Endothelial cell of umbilical vein (primary cell): ENCODE measurements at regions not wholly inside any gene's neighbourhood (a gene's known extent, or its start where the extent isn't known, plus 50 kb on each side); places are given as distances from the start of the nearest gene placed in this dataset.

ENCODE experiments used
- BruUV-seq: library from RNA; stranded (reverse); fragments of 400-500 nt; replicated peaks from 2 replicates; lab custom pipeline; 2021; lab: Mats Ljungman, UMichigan
- CTCF ChIA-PET: fragments of 300-600, 350-600 bp; sonication (Branson Sonifier 250); formaldehyde crosslinking; loops from one replicate; lab custom pipeline; 2021; ENCODE audit warnings: antibody characterized with exemption, inconsistent platforms; lab: Charles Lee
- POLR2A ChIA-PET: fragments of 300-600, 350-600 bp; sonication (Branson Sonifier 250); formaldehyde crosslinking; loops from one replicate; lab custom pipeline; 2021; ENCODE audit warnings: antibody characterized with exemption, inconsistent platforms; lab: Charles Lee
- DNase-seq: peaks from one replicate; pipeline ENCODE4 v3.0.0-alpha.2; 2011; ENCODE audit warnings: low read depth, low spot score
- FAIRE-seq: peaks from 2 replicates; lab custom pipeline; 2011; peaks lifted over from hg19 to GRCh38; lab: Jason Lieb, UNC
- H2AFZ ChIP-seq: 2 replicates; pipeline ENCODE4 v1.6.0; 2012; ENCODE audit warnings: low read depth, low read length, control low read depth, inconsistent platforms
- H3K27ac ChIP-seq: 2 replicates; pipeline ENCODE4 v1.5.1; 2011; ENCODE audit warnings: low read depth, mild to moderate bottlenecking, control low read depth, low read length, moderate library complexity; ENCODE audit not compliant: insufficient read depth
- H3K27me3 ChIP-seq, 2 experiments: 2 replicates each; pipeline versions ENCODE4 v1.6.0 to v1.6.1; 2011; ENCODE audit warnings: low read length in 2 of 2, mixed read lengths in 1 of 2; ENCODE audit not compliant: control insufficient read depth in 2 of 2, insufficient read depth in 2 of 2
- H3K36me3 ChIP-seq, 2 experiments: 2 replicates in 1 of 2; 3 replicates in 1 of 2; pipeline ENCODE4 v1.5.1; 2011; ENCODE audit warnings: low read length in 2 of 2, mild to moderate bottlenecking in 1 of 2, moderate library complexity in 1 of 2; ENCODE audit not compliant: control insufficient read depth in 2 of 2, insufficient read depth in 2 of 2; ENCODE audit errors: extremely low read depth in 1 of 2
- H3K4me1 ChIP-seq: 3 replicates; pipeline ENCODE4 v1.5.1; 2011; ENCODE audit warnings: mild to moderate bottlenecking, low read length; ENCODE audit not compliant: control insufficient read depth, insufficient read depth; ENCODE audit errors: extremely low read depth
- H3K4me2 ChIP-seq: 2 replicates; pipeline ENCODE4 v1.6.1; 2011; ENCODE audit warnings: low read length, control low read depth, mixed read lengths; ENCODE audit not compliant: insufficient read depth
- H3K4me3 ChIP-seq, 3 experiments: fragments of 200-600 bp in 1 of 3; sonication (generic), shearing (Covaris generic) in 1 of 3; replicated peaks in 1 of 3; 2 replicates each; pipeline ENCODE4 v1.5.1; 2011 to 2016; ENCODE audit warnings: control low read depth in 3 of 3, low read length in 3 of 3, mild to moderate bottlenecking in 2 of 3, inconsistent platforms in 1 of 3, low read depth in 1 of 3, moderate library complexity in 1 of 3; ENCODE audit not compliant: insufficient read depth in 1 of 3
- H3K79me2 ChIP-seq: 2 replicates; pipeline ENCODE4 v1.6.0; 2012; ENCODE audit warnings: low read length, inconsistent platforms; ENCODE audit not compliant: control insufficient read depth, insufficient read depth
- H3K9ac ChIP-seq: replicated peaks from 2 replicates; pipeline ENCODE3; 2011; ENCODE audit warnings: low read length, control low read depth; ENCODE audit not compliant: insufficient read depth; ENCODE audit errors: extremely low read depth
- H3K9me1 ChIP-seq: replicated peaks from 3 replicates; pipeline ENCODE4 v1.6.0; 2011; ENCODE audit warnings: mild to moderate bottlenecking, low read length; ENCODE audit not compliant: control insufficient read depth, insufficient read depth; ENCODE audit errors: extremely low read depth
- H3K9me3 ChIP-seq: replicated peaks from 2 replicates; pipeline ENCODE4 v1.5.1; 2012; ENCODE audit warnings: low read length, inconsistent platforms; ENCODE audit not compliant: control insufficient read depth, insufficient read depth
- H4K20me1 ChIP-seq: replicated peaks from 2 replicates; pipeline ENCODE3; 2011; ENCODE audit warnings: mild to moderate bottlenecking, low read length; ENCODE audit not compliant: control insufficient read depth, insufficient read depth; ENCODE audit errors: extremely low read depth
- CTCF ChIP-seq, 2 donors: IDR thresholded peaks; 1 replicate in 1 of 2; 2 replicates in 1 of 2; pipeline ENCODE4 v1.5.1; 2011; ENCODE audit warnings: low read length in 2 of 2, mild to moderate bottlenecking in 2 of 2, moderate library complexity in 2 of 2, control low read depth in 1 of 2, inconsistent platforms in 1 of 2, low read depth in 1 of 2; ENCODE audit not compliant: insufficient read depth in 1 of 2; ENCODE audit errors: extremely low read depth in 1 of 2
- EZH2 ChIP-seq: IDR thresholded peaks from 2 replicates; pipeline ENCODE4 v1.6.1; 2012; ENCODE audit warnings: borderline replicate concordance, low read depth, mild to moderate bottlenecking, moderate library complexity, low read length, inconsistent platforms; ENCODE audit not compliant: severe bottlenecking
- FOS ChIP-seq: IDR thresholded peaks from 2 replicates; pipeline ENCODE4 v1.6.1; 2011; ENCODE audit warnings: mild to moderate bottlenecking, low read length, moderate library complexity, borderline replicate concordance; ENCODE audit not compliant: insufficient read depth
- GATA2 ChIP-seq: IDR thresholded peaks from 2 replicates; pipeline ENCODE4 v1.7.0; 2011; ENCODE audit warnings: low read depth, mild to moderate bottlenecking, moderate library complexity, mixed read lengths, low read length; ENCODE audit not compliant: insufficient read length, insufficient read depth
- JUN ChIP-seq: IDR thresholded peaks from 2 replicates; pipeline ENCODE4 v1.6.1; 2011; ENCODE audit warnings: borderline replicate concordance, low read depth; ENCODE audit not compliant: insufficient read length, insufficient read depth
- MAX ChIP-seq: IDR thresholded peaks from 2 replicates; pipeline ENCODE4 v1.6.1; 2011; ENCODE audit not compliant: insufficient read depth, insufficient read length
- MYC ChIP-seq: IDR thresholded peaks from one replicate; pipeline ENCODE4 v1.6.1; 2011; ENCODE audit warnings: mild to moderate bottlenecking, low read depth, low read length
- POLR2A ChIP-seq: IDR thresholded peaks from 2 replicates; pipeline ENCODE4 v1.6.1; 2012; ENCODE audit warnings: low read depth, mild to moderate bottlenecking, control low read depth, low read length
- POLR2AphosphoS5 ChIP-seq: IDR thresholded peaks from 2 replicates; pipeline ENCODE4 v1.6.1; 2012; ENCODE audit warnings: low read depth, mild to moderate bottlenecking, control low read depth, low read length, moderate library complexity; ENCODE audit not compliant: insufficient read depth
- dilution Hi-C: fragments of 300-500 bp; cut with MboI; formaldehyde crosslinking; loops from one replicate; pipeline ENCODE4 v1.15.0; 2019; ENCODE audit warnings: low sequenced_read_pairs; ENCODE audit not compliant: extremely low pct_ligation_motif_present
- intact Hi-C: fragments of 100-400 bp; cut with micrococcal nuclease; formaldehyde crosslinking; loops from one replicate; pipeline ENCODE4 v1.10.0; 2022

- H3K79me2 ChIP-seq = no peaks in the 10 kb centered on the region
- dilution Hi-C loops = no loop called here
- POLR2A ChIA-PET = no interaction called here
Observed at GRCh38 chr1:57845041-57845440, 421.2 kb upstream of the DAB1 start.

GRCh38 chr1:57844382-57844980, 420.6 kb upstream of the DAB1 start:
- FAIRE-seq = no peak
- ChIA-PET CTCF (no interaction called here), POLR2A (no interaction called here)
- Histone ChIP-seq H3K4me1 (no peaks in the 10 kb centered on the region), H2AFZ (no peak overlapping the region), H3K27ac (no peak overlapping the region), H3K9me1 (no peaks in the 10 kb centered on the region), H3K4me3 (no peak overlapping the region), H3K36me3 (no peaks in the 10 kb centered on the region), H4K20me1 (no peaks in the 10 kb centered on the region), H3K79me2 (no peaks in the 10 kb centered on the region), H3K9ac (no peak overlapping the region), H3K4me2 (no peak overlapping the region), H3K27me3 (no peaks in the 10 kb centered on the region), H3K9me3 (no peaks in the 10 kb centered on the region)
- intact Hi-C loops (no loop called here), dilution Hi-C loops (no loop called here)
- BruUV-seq = no TSS peak
- TF ChIP-seq MAX (no peak), POLR2AphosphoS5 (no peak), CTCF (IDR thresholded peaks at IDR 0.05; ENCODE audit: extremely low read depth in 1 of 2, insufficient read depth in 1 of 2, low read depth in 1 of 2, low read length in 2 of 2) (no peak), EZH2 (no peak), MYC (no peak), JUN (no peak), GATA2 (no peak), FOS (no peak), POLR2A (no peak)
- DNase-seq = no peak

More at GRCh38 chr1:57845041-57845440, 421.2 kb upstream of the DAB1 start:
- no peak overlapping the region for H3K9ac ChIP-seq
- H3K4me2 ChIP-seq = no peak overlapping the region
- no peaks in the 10 kb centered on the region for H3K4me1 ChIP-seq
- no peaks in the 10 kb centered on the region for H3K36me3 ChIP-seq
- no peak for FAIRE-seq
- no peak for TF ChIP-seq MYC
- H3K9me1 ChIP-seq = no peaks in the 10 kb centered on the region
- no TSS peak for BruUV-seq
- H3K9me3 ChIP-seq = no peaks in the 10 kb centered on the region
- CTCF ChIA-PET = no interaction called here
- no peak overlapping the region for H3K4me3 ChIP-seq
- H4K20me1 ChIP-seq = no peaks in the 10 kb centered on the region
- no peak overlapping the region for H2AFZ ChIP-seq
- no peak for DNase-seq
- no peak overlapping the region for H3K27ac ChIP-seq
- H3K27me3 ChIP-seq = no peaks in the 10 kb centered on the region
- intact Hi-C loops = no loop called here
